ENCODE measurements at regions not wholly inside any gene's neighbourhood (a gene's known extent, or its start where the extent isn't known, plus 50 kb on each side); places are given as distances from the start of the nearest gene placed in this dataset.

DNA sequence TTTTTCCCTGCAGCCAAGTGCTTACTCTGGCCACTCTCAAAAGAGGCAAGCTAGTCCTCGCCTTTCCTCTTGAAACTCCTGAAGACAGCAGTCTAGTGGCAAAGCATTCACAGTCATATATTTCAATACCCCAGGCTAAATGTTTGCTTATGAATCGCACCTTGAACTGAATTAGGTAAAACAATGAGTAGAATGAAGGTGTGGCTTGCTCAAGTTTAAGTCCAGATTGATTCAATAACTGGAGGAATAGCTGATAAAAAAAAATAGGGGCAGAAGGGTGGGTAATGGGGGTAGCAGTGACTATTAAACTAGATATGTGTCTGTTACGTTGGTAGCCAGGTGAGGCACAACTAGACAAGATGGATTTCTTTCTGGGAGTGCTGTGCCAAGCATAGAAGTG is 88.2 kb upstream of the EPB41L3 start:
- no peak for DNase-seq

GRCh38 chr18:5630900-5631413 is 87.2 kb upstream of the EPB41L3 start:
- DNase-seq, result no peak

GRCh38 chr18:5630057-5630899 is 86.5 kb upstream of the EPB41L3 start:
- peak in 2 of 4 experiments; percentile 21 to 31 for DNase-seq

DNA sequence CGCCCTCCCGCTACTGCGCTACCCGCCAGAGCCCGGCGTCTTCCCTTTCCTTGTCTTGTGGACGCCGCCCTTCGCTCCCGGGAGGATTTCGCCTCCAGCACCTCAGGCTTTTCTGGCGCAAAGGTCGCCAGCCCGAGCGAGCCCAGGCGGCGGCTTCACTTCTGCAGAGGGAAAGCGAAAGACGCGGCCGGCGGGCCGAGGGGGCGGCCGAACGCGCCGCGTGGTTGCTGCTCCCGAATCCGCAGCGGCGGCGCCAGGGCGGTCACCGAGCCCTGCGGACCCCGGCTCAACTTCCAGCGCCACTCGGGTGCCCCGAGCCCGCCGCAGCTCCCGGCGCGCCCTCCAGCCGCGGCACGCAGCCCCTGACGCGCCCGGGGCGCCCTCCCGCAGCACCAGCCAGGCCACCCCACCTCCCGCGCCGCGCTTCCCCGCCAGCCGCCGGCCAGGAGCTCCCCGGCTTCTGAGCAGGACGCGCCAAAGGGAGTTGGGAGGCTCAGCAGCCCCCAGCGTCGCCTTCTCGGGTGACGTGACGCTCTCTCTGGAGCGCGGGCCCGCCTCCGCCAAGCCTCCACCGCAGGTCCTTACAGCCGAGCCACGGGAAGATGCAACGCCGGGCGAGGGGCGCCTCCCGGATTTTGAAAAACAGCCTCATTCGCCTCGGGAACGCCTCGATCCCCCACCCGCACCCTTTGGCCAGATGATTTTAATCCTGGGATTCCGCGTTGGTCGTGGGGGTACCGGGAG is 84.9 kb upstream of the EPB41L3 start:
- DNase-seq, result peak in 1 of 4 experiments; percentile 1

DNA sequence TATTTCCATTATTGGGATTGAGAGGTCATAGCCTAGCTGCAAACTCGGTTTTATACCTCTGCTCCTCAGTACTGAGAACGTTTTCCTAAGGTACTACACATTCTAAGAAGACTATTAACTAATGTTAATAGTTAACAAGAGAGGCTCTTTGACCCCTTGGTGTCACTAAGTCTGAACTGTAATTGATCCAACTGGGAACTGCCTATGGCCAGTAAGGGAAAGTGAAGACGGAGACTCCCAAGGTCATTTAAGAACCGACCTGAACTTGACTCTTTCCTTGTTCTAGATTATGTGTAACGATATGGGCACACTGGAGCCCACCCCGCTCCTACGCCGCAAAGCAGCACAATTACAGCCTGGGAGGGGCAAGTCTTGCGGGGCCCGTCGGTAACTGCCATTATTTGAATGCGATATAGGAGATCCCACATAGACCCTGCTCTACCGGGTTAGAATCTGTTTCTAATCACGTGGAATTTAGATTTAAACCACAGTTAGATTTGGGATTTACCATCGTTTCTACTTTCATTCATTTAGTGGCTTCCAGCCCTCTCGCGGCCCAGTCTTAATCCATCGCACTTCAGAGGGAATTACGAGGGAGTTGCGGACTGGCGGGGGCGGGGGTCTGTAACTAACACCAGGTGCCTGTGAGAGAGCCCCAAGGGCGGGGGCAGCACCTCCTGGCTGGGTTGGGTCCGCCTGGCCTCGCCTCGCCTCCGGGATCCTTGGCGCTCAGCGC is 84.1 kb upstream of the EPB41L3 start:
- DNase-seq, result no peak

GRCh38 chr18:5626130-5626880 is 82.5 kb upstream of the EPB41L3 start:
- no peak for DNase-seq

DNA sequence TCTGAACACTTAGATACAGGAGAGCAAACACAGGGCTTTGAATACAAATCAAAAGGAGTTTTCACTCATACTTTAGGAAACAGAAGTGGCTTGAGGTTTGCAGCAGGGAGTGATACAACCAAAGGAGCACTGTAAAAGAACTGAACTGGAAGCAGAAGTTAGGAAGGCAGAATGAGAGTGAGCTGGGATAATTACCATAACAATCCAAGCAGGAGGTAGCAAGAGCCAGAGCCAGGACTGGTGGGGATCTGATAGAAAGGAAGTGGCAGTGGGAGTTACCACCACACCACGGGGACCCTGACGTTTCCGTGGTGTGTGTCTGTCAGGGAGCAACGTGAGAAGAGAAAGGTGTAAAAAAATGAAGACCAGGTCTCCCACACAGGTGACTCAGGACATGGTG is 81.3 kb upstream of the EPB41L3 start:
- DNase-seq, result no peak

GRCh38 chr18:5622905-5623304 is 79.1 kb upstream of the EPB41L3 start:
- DNase-seq, result no peak

DNA sequence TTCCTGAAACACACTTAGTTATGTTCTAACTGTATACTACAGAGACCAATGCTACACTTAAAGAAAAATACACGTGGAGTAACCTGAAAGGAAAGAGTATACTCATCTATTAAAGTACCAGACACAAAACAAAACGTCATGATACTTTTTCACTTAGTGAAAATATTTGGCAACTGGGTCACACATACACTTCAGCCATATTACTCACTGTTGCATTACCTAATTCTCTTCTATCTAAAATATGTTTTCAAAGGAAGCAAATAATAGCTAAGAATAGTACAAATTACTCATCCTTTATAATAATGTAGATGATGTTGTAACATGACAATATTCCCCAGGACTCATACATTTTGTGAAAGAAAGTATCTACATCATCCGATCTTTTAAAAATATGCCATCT is 76.5 kb upstream of the EPB41L3 start:
- no peak for DNase-seq

- no peak for DNase-seq
Observed at GRCh38 chr18:5619376-5619775, 75.6 kb upstream of the EPB41L3 start.

- DNase-seq, result no peak
Observed at GRCh38 chr18:5618047-5618688, 74.4 kb upstream of the EPB41L3 start.

DNA sequence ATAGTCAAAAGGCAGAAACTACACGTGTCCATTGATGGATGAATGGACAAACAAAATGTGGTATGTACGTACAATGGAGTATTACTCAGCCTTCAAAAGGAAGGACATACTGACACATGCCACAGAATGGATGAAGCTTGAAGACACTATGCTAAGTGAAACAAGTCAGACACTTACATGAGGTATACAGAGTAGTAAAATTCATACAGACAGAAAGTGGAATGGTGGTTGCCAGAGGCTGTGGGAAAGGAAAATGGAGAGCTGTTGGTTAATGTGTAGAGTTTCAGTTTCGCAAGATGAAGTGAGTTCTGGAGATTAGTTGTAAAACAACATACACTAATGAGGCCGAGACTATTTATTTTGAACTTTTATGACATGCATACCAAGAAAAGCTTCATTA is 67.4 kb upstream of the EPB41L3 start:
- no peak for DNase-seq

DNA sequence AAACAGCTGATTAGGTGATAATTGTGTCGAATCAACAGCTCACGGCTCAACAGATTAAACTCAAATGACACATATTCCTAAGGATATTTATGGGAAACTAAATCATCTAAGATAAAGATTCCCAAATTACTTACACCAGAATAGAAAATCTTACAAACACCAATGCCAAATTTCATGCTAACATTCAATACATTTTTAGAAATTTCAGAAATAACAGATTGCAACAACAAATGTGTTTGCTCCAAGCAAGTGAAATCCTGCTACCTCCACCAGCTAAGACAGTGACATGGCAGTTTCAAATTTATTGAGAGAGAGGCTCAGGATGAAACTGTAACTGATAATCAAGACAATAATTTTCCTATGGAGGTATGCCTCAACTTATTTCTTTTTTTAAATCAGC is 65.0 kb upstream of the EPB41L3 start:
- DNase-seq, result no peak

- DNase-seq, result no peak
Observed at GRCh38 chr18:5606951-5607350, 63.2 kb upstream of the EPB41L3 start.

- no peak for DNase-seq
Observed at GRCh38 chr18:5604778-5605177, 61.0 kb upstream of the EPB41L3 start.

DNA sequence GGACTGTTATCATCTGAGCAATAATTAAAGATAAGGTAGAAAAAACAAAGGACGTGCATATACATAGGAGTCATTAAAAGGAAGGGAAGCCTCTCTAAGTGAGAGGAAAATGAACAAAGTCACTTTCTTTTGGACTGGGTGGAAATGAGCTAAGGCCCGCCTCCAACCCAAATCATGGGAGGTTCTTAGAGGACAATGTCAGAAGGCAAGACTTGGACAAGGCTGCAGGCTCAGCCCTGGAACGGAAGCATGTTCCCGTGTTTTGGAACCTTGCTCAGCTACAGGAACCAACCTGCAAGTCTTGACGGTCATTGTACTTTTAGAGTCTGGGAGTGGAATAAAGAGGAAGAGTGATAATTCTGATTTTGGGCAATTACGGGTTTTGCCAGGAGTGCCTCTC is 59.4 kb upstream of the EPB41L3 start:
- no peak for DNase-seq

- no peak for DNase-seq
Observed at GRCh38 chr18:5601188-5601624, 57.4 kb upstream of the EPB41L3 start.

GRCh38 chr18:5600378-5601071 is 56.7 kb upstream of the EPB41L3 start:
- no peak for DNase-seq

DNA sequence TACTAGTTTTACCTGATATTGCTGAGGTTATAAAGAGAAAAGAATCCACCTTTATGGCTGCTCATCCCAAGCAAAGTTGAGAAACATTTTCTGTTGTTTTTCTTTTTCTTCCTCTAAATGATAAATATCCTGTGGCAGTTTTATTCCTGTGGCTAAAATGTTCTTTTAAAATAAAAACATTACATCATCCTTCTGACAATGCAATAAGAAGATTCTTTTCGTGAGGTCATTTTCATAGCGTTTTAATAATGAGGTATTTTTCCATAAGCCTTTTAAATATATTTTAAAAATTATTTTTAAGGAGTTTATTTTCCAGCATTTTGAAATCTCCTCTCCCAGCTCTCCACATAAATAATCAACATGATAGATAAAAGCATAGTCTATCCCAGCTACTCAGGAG is 52.8 kb upstream of the EPB41L3 start:
- DNase-seq, result no peak
